DND-41 (cell line): ENCODE measurements at regions not wholly inside any gene's neighbourhood (a gene's known extent, or its start where the extent isn't known, plus 50 kb on each side); places are given as distances from the start of the nearest gene placed in this dataset.
A peak's percentile ranks its signal among the peaks of the same experiment; 100 is the strongest.

Experiments
- ATAC-seq: fragments of 200-7000 bp; cut with Tn5 transposase; 3 replicates; pipeline ENCODE4 v1.9.1; 2021; ENCODE audit warnings: low read depth; ENCODE audit not compliant: insufficient read depth
- DNase-seq: peaks from one replicate; pipeline ENCODE4 v3.0.0-alpha.2; 2020
- H2AFZ ChIP-seq: 2 replicates; pipeline ENCODE4 v1.6.0; 2012; ENCODE audit warnings: low read depth, low read length
- H3K27ac ChIP-seq: 2 replicates; pipeline ENCODE4 v1.5.1; 2012; ENCODE audit warnings: low read length, inconsistent platforms
- H3K27me3 ChIP-seq: fragments of 200-600 bp; sonication (generic); 2 replicates; pipeline ENCODE4 v1.6.0; 2012; ENCODE audit warnings: low read length, mild to moderate bottlenecking, inconsistent platforms; ENCODE audit not compliant: insufficient read depth, poor library complexity
- H3K36me3 ChIP-seq: 2 replicates; pipeline ENCODE4 v1.5.1; 2012; ENCODE audit warnings: low read length, inconsistent platforms; ENCODE audit not compliant: insufficient read depth
- H3K4me1 ChIP-seq: 2 replicates; pipeline ENCODE4 v1.5.1; 2012; ENCODE audit warnings: mild to moderate bottlenecking, low read length; ENCODE audit not compliant: insufficient read depth
- H3K4me2 ChIP-seq: 2 replicates; pipeline ENCODE4 v1.6.0; 2012; ENCODE audit warnings: mild to moderate bottlenecking, moderate library complexity, low read length, inconsistent platforms; ENCODE audit not compliant: insufficient read depth
- H3K4me3 ChIP-seq, 2 experiments: fragments of 200-600 bp in 1 of 2; shearing (Covaris generic) in 1 of 2; 2 replicates each; pipeline ENCODE4 v1.5.1; 2012 to 2016; ENCODE audit warnings: inconsistent platforms in 2 of 2, low read length in 2 of 2, mild to moderate bottlenecking in 2 of 2, low read depth in 1 of 2, moderate library complexity in 1 of 2
- H3K79me2 ChIP-seq: 2 replicates; pipeline ENCODE4 v1.6.0; 2012; ENCODE audit warnings: low read length, inconsistent platforms; ENCODE audit not compliant: insufficient read depth
- H3K9ac ChIP-seq: 2 replicates; pipeline ENCODE4 v1.6.0; 2012; ENCODE audit warnings: low read depth, mild to moderate bottlenecking, inconsistent platforms, low read length, moderate library complexity
- H3K9me3 ChIP-seq: 2 replicates; pipeline ENCODE4 v1.5.1; 2012; ENCODE audit warnings: low read length, moderate library complexity, mild to moderate bottlenecking, inconsistent platforms; ENCODE audit not compliant: insufficient read depth, severe bottlenecking
- H4K20me1 ChIP-seq: 2 replicates; pipeline ENCODE4 v1.6.0; 2012; ENCODE audit warnings: low read length; ENCODE audit not compliant: insufficient read depth
- CTCF ChIP-seq: IDR thresholded peaks from 2 replicates; pipeline ENCODE4 v1.5.1; 2012; ENCODE audit warnings: borderline replicate concordance, low read length, moderate library complexity, mild to moderate bottlenecking; ENCODE audit not compliant: poor library complexity, severe bottlenecking; ENCODE audit errors: extremely low read depth
- EZH2 ChIP-seq: IDR thresholded peaks from 3 replicates; pipeline ENCODE4 v1.6.1; 2012; ENCODE audit warnings: borderline replicate concordance, low read depth, mild to moderate bottlenecking, moderate library complexity, low read length, inconsistent platforms; ENCODE audit not compliant: severe bottlenecking

DNA sequence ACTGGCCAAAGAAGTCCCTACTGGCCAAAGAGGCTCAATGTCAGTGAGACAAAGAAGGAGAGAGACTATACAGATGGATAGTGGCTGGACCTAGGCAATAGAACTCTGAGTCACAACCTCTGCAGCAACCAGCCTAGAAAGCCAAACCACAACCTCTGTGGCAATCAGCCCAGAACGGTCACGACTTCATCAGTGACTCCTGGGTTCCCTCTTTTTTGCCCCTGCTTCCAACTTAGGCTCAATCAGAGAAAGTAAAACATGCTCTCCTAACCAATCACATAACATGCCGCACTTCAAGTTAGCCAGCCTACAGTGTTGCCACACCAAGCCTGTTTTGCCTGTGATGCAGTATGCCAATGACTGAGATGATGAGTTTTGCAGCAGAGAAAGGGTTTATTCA, 203.4 kb downstream of the ANAPC10 start:
- no peaks in the 10 kb centered on the region for H3K4me1 ChIP-seq
- H2AFZ ChIP-seq: no peak overlapping the region
- H3K27ac ChIP-seq: no peak overlapping the region
- no peak overlapping the region for H3K4me3 ChIP-seq
- H4K20me1 ChIP-seq: no peaks in the 10 kb centered on the region
- no peak overlapping the region for H3K4me2 ChIP-seq
- no peak for TF ChIP-seq CTCF
- no peak for TF ChIP-seq EZH2
- no peak overlapping the region for H3K9ac ChIP-seq
- H3K36me3 ChIP-seq: no peaks in the 10 kb centered on the region
- no peaks in the 10 kb centered on the region for H3K79me2 ChIP-seq
- no peaks in the 10 kb centered on the region for H3K27me3 ChIP-seq
- DNase-seq (peak; percentile 31), ATAC-seq (peak; percentile 74)
- no peaks in the 10 kb centered on the region for H3K9me3 ChIP-seq

DNA sequence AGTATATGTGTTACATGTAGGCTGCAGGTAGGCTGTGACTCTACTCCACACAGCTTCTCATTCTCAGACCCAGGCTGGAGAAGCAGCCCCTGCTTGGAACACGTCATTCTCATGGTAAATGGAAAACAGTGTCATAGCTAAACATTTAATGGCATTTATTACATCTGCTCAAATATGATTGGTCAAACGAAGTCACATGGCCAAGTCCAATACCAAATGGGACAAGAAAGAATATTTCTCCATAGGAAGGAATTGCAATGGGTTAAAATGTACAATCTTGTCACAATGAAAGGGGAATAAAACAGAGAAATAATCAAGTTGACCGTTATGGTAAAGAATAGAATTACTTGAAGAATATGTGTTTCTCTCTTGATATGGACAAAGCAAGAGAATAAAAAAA, 198.6 kb downstream of the ANAPC10 start:
- no peaks in the 10 kb centered on the region for H4K20me1 ChIP-seq
- ATAC-seq (no peak), DNase-seq (no peak)
- H3K4me3 ChIP-seq: no peak overlapping the region
- H3K4me1 ChIP-seq: no peaks in the 10 kb centered on the region
- no peaks in the 10 kb centered on the region for H3K9me3 ChIP-seq
- no peaks in the 10 kb centered on the region for H3K36me3 ChIP-seq
- TF ChIP-seq EZH2: no peak
- H3K27me3 ChIP-seq: no peaks in the 10 kb centered on the region
- no peak overlapping the region for H3K9ac ChIP-seq
- no peak overlapping the region for H3K4me2 ChIP-seq
- no peak overlapping the region for H2AFZ ChIP-seq
- no peak overlapping the region for H3K27ac ChIP-seq
- no peaks in the 10 kb centered on the region for H3K79me2 ChIP-seq

- TF ChIP-seq EZH2 (no peak), CTCF (no peak)
- H3K79me2 ChIP-seq: no peaks in the 10 kb centered on the region
- H3K4me2 ChIP-seq: no peak overlapping the region
- no peaks in the 10 kb centered on the region for H4K20me1 ChIP-seq
- DNase-seq (no peak), ATAC-seq (no peak)
- H3K27ac ChIP-seq: no peak overlapping the region
- H3K9me3 ChIP-seq: no peaks in the 10 kb centered on the region
- H3K9ac ChIP-seq: no peak overlapping the region
- H3K36me3 ChIP-seq: no peaks in the 10 kb centered on the region
- no peaks in the 10 kb centered on the region for H3K27me3 ChIP-seq
- H3K4me1 ChIP-seq: no peaks in the 10 kb centered on the region
- H3K4me3 ChIP-seq: no peak overlapping the region
- no peak overlapping the region for H2AFZ ChIP-seq
Observed at GRCh38 chr4:144901141-144901540, 196.9 kb downstream of the ANAPC10 start.

GRCh38 chr4:144902614-144903013, 195.4 kb downstream of the ANAPC10 start:
- no peaks in the 10 kb centered on the region for H4K20me1 ChIP-seq
- H2AFZ ChIP-seq: no peak overlapping the region
- no peak overlapping the region for H3K27ac ChIP-seq
- no peaks in the 10 kb centered on the region for H3K79me2 ChIP-seq
- H3K4me2 ChIP-seq: no peak overlapping the region
- no peaks in the 10 kb centered on the region for H3K9me3 ChIP-seq
- no peaks in the 10 kb centered on the region for H3K4me1 ChIP-seq
- H3K9ac ChIP-seq: no peak overlapping the region
- no peaks in the 10 kb centered on the region for H3K27me3 ChIP-seq
- DNase-seq (no peak), ATAC-seq (no peak)
- H3K36me3 ChIP-seq: no peaks in the 10 kb centered on the region
- no peak overlapping the region for H3K4me3 ChIP-seq
- TF ChIP-seq EZH2 (no peak), CTCF (no peak)
